Keratinocyte (primary cell): ENCODE measurements at regions not wholly inside any gene's neighbourhood (a gene's known extent, or its start where the extent isn't known, plus 50 kb on each side); places are given as distances from the start of the nearest gene placed in this dataset.

Source experiments
- CTCF ChIP-seq, 3 experiments: IDR thresholded peaks in 1 of 3; conservative IDR thresholded peaks in 1 of 3; optimal IDR thresholded peaks in 1 of 3; 2 replicates in 2 of 3; 3 replicates in 1 of 3; pipeline versions ENCODE3 to v1.5.1; 2011; ENCODE audit warnings: low read length in 3 of 3, mild to moderate bottlenecking in 3 of 3, moderate library complexity in 2 of 3, control low read depth in 1 of 3, inconsistent platforms in 1 of 3; ENCODE audit not compliant: insufficient read depth in 2 of 3; ENCODE audit errors: extremely low read depth in 1 of 3
- EZH2 ChIP-seq: IDR thresholded peaks from one replicate; pipeline ENCODE4 v1.6.1; 2012; ENCODE audit warnings: inconsistent platforms, mild to moderate bottlenecking, low read length, moderate library complexity

- TF ChIP-seq CTCF (optimal IDR thresholded peaks at IDR 0.05 in 1 of 3, IDR thresholded peaks at IDR 0.05 in 1 of 3, conservative IDR thresholded peaks at IDR 0.05 in 1 of 3; ENCODE audit: extremely low read depth in 1 of 3, insufficient read depth in 2 of 3, low read length in 3 of 3): no peak
- TF ChIP-seq EZH2: no peak
These were observed 195.4 kb upstream of the RMP24 start for GRCh38 chr18:35777039-35777438.
